ENCODE measurements at regions not wholly inside any gene's neighbourhood (a gene's known extent, or its start where the extent isn't known, plus 50 kb on each side); places are given as distances from the start of the nearest gene placed in this dataset.

DNA sequence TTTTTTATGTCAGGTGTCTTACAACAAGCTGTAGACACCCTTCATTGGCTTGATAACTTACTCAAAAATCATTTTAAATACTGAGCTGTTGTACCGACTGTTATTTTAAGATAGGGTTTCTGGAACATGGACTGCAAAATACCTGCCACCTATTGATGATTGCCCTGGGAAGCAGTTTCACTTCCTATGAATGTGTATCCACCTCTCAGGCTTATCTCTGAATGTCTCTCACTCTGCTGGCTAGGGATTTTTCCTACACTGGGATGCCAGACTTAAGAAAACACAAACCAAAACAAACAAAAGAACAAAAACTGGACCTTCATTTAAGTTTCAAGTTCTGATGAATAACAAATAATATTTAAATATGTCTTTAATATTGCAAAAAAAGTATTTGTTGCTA, 663.7 kb downstream of the EFNB2 start:
- TF ChIP-seq, protein P1, sequence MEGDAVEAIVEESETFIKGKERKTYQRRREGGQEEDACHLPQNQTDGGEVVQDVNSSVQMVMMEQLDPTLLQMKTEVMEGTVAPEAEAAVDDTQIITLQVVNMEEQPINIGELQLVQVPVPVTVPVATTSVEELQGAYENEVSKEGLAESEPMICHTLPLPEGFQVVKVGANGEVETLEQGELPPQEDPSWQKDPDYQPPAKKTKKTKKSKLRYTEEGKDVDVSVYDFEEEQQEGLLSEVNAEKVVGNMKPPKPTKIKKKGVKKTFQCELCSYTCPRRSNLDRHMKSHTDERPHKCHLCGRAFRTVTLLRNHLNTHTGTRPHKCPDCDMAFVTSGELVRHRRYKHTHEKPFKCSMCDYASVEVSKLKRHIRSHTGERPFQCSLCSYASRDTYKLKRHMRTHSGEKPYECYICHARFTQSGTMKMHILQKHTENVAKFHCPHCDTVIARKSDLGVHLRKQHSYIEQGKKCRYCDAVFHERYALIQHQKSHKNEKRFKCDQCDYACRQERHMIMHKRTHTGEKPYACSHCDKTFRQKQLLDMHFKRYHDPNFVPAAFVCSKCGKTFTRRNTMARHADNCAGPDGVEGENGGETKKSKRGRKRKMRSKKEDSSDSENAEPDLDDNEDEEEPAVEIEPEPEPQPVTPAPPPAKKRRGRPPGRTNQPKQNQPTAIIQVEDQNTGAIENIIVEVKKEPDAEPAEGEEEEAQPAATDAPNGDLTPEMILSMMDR (IDR thresholded peaks at IDR 0.05): no peak
- no peak for TF ChIP-seq POLR2A (IDR thresholded peaks at IDR 0.05)

Measured in lower leg skin (tissue), 3 donors.